OCI-M2 (cell line): ENCODE measurements at regions not wholly inside any gene's neighbourhood (a gene's known extent, or its start where the extent isn't known, plus 50 kb on each side); places are given as distances from the start of the nearest gene placed in this dataset.
"Not testable (repeated sequence)": the region's sequence is repeated elsewhere in the genome, so short reads cannot be mapped to it uniquely, and the experiment has no call there.

ENCODE experiments used
- DNase-seq: peaks from one replicate; lab custom pipeline; 2025; ENCODE audit not compliant: unreplicated experiment; lab: John Stamatoyannopoulos, UW

DNA sequence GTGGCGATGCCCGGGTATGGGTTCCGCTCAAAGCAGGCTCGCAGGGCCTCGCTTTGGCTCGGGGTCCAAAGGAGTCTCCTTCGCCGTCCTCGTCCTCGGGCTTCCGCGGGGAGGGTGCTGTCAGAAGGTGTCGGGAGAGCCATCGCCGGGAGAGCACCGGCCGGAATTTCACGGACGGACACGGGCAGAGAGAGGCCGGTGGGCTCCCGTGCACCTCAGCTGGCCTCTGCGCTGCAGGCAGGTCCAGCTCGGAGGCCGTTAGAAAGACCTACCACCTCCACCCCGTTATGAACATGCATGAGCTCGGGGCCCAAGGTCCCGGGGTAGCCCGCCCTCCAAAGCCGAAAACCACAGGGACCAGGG lies 1846.0 kb upstream of the DEFB115 start:
- not testable (repeated sequence) for DNase-seq

GRCh38 chr20:29419378-29419777 lies 1838.1 kb upstream of the DEFB115 start:
- DNase-seq: no peak

DNA sequence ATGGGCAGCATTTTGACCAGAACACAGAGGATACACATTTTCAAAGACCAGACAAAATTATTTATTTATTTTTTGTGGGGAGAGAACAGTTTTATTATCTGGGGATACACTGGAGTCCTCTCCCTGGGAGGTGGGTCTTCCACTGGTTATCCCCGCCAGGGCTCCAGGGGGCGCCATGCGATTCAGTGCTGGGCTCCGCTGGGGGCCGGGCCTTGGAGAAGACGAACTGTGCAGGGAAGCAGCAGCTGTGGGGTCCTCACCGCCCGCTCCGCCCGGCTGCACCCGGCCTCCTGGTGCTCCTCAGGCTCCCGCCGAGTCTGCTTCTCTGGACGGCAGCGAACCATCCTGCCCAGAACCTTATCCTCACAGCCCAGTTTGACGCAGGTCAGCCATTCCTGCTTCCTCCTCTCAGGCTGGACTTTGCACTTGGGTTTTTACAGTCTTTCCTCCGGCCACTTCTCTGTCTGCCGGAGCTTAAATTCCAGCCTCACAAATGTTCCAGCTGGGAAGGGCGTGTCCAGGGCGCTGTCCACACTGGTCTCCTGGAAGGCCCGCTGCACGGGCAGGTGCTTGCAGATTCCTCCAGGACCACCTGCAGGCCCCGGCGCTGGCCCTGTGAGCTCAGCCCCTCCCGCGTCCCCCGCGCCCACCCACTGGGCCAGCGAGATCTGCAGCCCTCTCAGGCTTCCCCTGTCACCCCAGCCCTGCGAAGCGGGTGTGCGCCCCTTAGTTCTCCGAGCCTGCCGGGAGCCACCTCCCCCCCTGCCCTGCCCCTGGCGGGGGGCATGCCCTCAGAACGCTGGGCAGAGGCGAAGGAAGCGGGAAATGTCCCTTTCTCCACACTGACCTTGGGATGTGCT lies 1830.0 kb upstream of the DEFB115 start:
- DNase-seq: no peak

GRCh38 chr20:29430531-29430930 lies 1826.9 kb upstream of the DEFB115 start:
- no peak for DNase-seq

GRCh38 chr20:29440721-29441120 lies 1816.7 kb upstream of the DEFB115 start:
- not testable (repeated sequence) for DNase-seq

DNA sequence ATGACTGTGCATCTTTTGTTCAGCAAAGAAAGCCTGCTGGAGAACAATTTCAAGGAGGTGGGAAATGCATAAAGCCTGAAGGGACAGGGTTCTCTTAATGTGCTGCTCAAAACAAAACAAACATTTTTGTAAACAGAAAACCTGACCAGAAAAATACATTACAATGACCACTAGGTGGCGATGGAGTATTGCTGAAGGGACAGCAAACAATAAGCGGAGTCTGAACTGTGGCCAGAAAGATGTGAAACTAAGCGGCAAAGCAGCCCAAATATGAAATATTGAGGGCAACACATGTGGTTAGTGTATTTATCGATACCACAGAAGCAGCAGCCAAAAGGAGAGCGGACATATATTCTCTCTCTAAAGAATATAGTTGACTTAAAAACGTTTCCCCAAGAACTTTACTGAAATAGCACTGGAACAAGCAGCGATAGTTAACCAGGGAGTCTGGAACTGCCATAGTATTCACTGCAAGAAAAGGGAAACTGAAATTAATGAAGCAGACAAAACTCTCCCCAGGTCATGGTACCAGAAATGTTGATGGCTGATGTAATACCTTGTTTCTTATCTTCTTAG lies 1814.2 kb upstream of the DEFB115 start:
- peak; percentile 27 for DNase-seq

- DNase-seq: no peak
These were observed 1813.6 kb upstream of the DEFB115 start for GRCh38 chr20:29443819-29444218.

DNA sequence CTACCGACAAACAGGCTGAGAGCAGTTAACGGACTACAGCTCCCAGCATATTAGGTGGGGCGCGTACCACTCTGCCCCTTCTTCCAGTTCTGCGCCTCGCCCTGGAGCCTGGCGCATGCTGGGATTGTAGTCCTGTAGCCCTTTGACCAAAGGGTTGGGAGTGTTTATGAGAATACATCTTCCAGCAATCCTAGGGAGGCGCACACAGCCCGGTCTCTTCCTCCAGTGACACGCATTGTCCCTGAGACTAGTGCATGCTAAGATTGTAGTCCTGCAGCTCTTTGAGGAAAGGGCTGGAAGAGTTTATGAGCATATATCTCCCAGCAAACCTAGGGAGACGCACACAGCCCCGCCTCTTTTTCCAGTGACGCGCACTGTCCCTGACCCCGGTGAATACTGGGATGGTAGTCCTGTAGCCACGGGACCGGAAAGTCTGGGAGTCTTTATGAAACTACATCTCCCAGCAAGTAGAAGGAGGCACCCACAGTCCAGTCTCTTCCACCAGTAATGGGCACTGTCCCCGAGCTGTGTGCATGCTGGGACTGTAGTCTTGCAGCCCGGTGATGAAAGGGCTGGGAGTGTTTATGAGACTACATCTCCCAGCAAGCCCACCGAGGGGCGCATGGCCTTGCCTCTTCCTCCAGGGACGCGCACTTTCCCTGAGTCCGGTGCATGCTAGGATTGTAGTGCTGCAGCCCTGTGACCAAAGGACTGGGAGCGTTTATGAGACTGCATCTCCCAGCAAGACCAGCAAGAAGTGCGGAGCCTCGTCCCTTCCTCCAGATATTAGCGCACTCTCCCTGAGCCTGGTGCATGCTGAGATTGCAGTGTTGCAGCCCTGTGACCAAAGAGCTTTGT lies 1812.2 kb upstream of the DEFB115 start:
- not testable (repeated sequence) for DNase-seq

- DNase-seq: not testable (repeated sequence)
These were observed 1809.7 kb upstream of the DEFB115 start for GRCh38 chr20:29447517-29448484.

DNA sequence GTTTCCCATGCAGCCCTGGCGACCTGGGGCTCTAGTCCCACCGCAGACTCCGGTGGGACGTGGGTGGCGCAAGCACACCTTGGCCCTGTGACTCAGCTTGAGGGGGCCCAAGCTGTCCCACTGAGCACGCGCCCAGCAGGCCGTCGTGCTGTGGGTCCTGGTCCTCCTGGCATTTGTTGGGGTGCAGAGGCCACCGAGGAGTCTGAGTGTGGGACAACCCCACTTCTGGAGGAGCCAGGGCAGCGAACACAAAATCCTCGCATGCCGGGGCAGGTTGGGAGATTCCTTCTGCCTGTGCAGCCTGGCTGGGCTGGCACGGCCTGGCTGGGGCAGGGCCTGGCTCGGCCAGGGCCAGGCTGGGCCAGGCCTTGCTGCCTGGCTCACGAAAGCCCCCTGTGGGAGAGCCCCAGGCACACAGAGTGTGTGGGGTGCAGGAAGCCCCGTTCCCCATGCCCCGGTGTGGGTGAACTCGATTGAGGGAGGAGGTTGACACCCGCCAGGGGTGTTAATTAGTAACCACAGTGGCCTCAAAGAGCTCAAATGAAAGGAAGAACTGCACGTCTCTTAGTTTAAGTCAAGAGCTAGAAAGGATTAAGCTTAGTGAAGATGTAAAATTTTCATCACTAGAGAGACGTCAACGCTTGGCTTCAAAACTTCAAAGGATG lies 1808.5 kb upstream of the DEFB115 start:
- DNase-seq: no peak

GRCh38 chr20:29452186-29452585 lies 1805.3 kb upstream of the DEFB115 start:
- no peak for DNase-seq

DNA sequence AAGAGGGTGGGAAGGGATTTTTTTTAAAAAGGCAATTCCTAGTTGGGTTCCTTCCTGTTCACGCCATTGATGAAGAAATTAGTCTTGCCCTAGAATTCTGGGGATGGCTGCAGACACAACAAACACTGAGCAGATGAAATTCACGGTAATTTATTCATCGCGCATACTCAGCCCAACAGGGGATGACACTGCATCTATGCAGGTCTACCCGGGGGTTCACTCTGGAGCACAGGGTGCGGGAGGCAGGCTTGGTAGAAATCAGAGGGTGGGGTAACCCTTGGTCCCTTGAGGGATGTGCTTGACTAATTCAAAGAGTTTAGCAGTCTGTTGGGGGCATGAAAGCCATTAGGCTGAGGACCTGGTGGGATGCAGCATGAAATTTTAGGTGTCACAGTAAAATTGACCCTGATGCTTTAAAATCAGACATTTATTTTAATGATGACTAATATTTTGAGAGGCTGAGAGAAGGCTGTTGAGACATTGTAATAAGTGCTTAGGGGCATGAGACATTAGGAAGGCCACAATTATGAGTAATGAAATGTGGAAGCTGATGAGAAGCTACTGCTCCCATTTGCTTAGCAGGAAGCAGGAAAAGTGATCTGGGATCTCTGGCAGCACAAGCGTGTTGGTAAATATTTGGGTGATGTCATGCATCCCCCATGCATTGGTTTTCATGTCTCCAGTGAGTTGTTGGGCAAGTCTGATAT lies 1800.3 kb upstream of the DEFB115 start:
- DNase-seq: not testable (repeated sequence)

DNA sequence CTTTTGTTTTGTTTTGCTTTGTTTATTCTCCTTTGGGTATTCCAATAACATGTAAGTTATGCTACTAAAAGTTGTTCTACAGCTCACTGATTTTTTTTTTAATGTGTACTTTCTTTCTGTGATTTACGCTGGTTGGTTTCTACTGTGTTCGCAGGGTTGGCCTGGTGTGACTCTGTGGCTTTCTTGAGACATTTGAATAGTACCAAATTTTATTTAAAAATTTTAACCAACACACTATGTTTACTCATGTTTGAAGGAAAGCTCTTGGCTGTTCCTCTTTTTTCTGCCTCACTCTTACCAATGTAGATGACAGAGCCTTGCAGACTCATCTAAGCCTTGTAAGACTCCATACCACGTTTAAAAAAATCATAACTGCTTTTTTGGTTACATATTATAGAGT lies 1784.9 kb upstream of the DEFB115 start:
- no peak for DNase-seq

- not testable (repeated sequence) for DNase-seq
These were observed 1764.6 kb upstream of the DEFB115 start for GRCh38 chr20:29492840-29493239.

DNA sequence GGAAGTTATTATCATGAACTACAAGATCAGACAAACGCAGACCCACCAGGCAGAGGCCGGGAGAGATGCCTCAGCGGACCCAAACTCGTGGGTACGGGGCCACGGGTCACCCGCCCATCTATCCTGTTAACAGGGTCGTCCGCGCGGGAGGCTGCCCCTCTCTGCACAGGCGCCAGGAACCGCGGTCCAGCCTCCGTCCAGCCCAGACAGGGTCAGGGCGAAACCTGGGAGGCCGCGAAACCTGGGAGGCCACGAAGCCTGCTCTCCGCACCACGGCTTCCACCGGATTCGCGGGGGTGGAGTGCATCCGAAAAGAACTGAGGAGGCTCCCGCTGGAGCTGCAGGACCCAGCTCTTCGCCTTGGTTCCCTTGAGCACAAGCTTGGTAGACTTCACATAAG lies 1760.7 kb upstream of the DEFB115 start:
- DNase-seq: not testable (repeated sequence)

DNA sequence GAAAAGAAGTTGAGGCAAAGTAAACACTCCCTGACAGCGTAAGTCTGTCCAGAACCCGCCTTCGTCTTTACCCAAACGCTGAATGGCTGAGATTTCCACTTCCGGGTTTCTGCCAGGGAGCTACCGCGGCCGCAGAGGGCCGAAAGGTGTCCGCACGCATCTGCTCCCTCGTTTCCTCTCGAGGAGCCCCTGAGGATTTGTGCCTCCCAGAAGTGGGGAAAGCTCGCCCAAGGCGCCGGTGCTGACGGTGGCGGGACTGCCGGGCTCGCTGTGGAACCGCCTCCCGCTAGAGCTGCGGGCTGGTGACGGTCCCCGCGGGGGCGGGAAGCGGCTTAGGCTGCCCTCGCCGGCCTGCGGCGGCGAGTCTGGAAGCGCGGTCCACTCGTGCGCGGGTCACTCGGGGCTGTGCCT lies 1760.2 kb upstream of the DEFB115 start:
- no peak for DNase-seq

DNA sequence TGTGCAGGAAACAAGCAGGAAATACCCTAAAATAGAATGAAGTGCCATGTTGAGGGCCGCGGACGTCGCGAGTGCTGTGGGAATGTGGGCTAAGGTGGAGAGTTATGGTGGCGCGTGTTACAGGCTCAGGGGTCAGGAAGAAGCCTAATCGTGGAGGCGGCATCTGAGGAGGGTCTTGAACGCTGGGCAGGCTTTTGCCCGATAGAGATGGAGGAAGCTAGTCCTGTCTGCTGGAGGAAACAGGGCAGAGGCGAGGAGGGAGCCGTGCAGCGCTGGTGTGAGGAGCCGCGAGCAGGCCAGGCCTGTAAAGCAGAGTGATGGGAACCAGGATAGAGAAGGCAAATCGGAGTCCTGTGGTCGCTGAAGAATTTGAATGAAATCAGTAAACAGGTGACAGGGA lies 1759.8 kb upstream of the DEFB115 start:
- not testable (repeated sequence) for DNase-seq

DNA sequence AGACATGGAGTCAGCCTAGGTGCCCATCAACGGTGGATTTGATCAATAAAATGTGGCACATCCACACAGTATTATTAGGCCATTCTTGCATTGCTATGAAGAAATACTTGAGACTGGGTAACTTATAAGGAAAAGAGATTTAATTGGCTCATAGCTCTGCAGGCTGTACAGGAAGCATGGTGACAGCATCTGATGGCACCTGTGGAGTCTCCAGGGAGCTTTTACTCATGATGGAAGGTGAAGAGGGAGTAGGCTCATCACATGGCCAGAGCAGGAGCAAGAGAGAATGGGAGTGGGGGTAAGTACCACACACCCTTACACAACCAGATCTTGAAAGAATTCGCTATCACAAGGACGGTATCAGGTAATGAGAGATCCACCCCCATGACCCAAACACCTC lies 1756.7 kb upstream of the DEFB115 start:
- not testable (repeated sequence) for DNase-seq

DNA sequence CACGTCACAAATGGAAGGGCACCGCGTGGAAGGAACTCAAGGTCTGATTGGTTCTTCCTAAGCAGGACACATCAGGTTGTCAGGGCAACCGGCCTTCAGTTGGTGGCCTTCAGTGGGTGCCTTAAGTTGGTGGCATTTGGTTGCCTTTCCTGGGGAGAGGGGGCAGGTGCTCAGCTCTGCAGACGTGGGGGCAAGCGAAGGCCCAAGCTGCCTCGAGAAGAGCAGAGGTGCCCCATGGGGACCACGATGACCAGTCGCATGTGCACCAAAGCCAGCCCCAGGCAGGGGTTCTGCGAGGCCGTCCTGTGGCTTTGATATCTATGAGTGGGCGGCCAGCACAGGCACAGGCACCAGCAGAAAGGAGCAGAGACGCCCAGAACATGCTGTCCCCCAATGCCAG lies 1742.8 kb upstream of the DEFB115 start:
- not testable (repeated sequence) for DNase-seq
